ENCODE measurements at regions not wholly inside any gene's neighbourhood (a gene's known extent, or its start where the extent isn't known, plus 50 kb on each side); places are given as distances from the start of the nearest gene placed in this dataset.

DNA sequence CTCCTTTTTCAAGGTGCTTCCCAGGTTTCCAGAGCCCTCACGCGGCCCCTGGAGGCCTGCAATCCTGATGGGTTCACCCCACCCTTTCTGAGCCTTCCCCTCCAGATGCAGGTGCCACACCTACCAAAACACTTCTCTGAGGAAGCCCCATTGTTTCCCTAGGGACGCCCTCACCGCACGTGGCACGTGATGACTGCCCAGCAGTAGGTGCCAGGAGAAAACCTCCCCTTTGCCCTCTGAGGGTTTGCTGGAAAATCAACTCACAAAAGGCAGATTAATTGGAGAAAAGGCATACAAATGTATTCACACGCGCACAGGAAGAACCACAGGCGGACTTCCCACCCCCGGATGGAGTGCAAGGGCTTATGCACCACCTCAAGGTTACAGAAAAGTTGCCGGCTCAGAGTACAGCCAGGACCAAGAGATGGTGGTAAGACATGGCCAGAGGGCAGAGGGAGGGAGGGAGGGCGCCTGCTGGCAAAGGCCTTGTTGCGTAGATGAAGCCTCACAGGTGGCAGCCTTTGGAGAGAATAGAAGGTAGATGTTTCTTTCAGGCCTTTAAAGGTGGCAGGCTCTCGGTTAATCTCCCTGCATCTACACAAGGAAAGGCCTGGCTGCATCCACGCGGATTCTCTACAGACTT lies 269.4 kb upstream of the RAB6C start:
- DNase-seq: no peak

DNA sequence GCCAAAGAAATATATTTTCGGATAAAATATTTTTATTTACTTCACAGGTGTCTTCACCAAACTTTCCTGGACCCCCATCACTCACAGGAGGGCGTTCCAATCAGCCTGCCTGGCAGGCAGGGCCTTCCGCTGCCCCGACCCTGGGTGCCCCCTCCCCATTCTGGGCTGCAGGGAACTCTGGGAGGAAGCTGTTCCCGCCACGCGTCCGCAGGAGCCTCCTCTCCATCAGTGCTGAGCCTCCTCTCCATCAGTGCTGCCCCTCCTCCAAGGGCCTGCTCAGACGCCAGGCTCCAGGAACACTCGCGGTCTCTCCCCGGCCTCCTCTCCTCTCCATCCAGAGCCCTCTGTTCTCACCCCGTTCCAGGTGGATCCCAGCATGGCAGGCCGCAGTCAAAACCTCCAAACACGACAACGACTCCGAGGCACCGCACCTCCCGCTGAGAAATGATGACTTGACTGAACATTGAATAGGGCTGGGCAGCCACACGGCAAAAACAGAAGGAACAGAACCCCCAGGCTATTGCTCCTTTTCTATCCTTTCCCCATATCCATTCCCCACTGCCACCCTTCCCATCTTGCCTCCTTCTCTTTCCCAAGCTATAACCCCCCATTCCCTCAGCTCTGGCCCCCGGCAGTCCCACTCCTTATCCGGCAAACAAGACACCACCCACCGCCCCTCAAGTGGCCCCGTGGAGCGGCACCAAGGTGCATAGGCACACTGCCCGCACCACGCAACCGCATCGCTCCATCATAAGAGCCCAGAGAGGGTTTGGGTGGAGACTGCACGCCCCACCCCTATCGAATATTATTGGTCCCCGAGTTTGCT lies 268.6 kb upstream of the RAB6C start:
- DNase-seq: no peak

DNA sequence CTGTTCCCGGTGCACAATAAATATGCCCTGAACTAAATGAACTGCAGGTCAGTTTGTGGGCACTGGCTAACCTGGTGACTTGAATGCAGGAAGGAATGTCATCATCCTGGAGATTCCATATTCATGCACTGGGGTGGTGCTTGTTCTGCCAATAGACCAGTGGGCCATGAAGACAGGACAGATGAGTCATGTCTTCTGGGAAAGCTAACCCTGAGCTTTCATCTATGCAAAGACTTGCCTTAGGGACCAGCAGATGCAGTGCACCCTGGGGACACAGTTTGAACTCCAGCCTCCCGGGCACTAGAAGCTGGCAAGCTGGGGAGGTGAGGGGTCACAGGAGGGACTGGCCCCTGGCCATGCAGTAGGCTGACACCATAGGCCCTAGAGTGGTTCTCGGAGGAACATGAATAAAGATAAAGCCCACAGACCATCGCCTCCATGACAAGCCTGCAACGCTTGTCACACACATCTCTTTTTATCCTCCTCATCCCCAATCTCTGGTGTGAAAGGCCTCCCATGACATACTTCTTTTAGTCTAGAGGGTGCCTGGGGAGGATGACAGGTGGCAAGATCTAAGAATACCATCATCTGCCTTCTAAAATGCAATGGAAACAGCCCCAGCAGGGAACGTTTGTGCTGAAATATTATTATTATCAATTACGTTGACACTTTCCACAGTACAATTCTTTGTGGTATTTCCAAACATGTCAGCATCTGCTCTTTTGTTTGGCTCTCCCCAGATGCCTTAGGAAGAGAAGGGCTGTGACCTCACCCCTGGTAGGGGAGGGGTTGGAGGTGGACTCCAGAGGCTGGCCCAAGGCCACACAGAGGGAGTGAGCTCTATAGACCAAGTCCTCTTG lies 267.4 kb upstream of the RAB6C start:
- no peak for DNase-seq

DNA sequence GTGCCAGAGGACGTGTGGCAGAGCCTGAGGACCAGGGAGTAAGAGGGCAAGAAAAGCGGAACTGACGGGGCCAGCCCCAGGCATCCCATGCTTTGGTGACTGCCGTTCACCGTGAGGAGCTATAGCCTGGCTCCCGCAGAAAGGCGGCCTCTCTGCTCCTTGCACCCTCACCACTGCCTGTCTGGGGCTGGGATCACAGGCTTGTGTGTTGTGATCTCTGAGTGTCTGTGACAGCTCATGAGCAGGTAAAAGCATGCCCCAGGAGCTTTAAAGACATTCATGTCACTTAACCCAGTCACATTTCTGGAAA lies 266.8 kb upstream of the RAB6C start:
- no peak for DNase-seq

DNA sequence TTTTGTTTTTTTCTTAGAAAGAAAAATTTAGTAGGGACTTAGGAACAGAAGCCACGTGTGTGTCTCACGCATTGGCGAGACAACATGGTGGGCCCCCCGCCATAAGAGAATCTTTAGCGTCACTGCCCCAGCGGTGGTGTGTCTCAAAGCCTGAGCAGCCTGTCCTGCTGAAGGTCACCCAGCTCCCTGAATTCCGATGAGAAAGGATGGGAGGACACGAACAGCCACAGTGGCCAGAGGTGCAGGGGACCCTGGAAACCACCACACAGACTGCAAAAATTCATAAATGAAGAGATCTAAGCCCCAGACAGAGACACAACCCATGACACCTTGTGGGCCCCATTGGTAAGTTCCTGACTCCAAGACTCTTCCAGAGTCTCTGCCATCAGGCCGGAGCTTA lies 266.1 kb upstream of the RAB6C start:
- no peak for DNase-seq

DNA sequence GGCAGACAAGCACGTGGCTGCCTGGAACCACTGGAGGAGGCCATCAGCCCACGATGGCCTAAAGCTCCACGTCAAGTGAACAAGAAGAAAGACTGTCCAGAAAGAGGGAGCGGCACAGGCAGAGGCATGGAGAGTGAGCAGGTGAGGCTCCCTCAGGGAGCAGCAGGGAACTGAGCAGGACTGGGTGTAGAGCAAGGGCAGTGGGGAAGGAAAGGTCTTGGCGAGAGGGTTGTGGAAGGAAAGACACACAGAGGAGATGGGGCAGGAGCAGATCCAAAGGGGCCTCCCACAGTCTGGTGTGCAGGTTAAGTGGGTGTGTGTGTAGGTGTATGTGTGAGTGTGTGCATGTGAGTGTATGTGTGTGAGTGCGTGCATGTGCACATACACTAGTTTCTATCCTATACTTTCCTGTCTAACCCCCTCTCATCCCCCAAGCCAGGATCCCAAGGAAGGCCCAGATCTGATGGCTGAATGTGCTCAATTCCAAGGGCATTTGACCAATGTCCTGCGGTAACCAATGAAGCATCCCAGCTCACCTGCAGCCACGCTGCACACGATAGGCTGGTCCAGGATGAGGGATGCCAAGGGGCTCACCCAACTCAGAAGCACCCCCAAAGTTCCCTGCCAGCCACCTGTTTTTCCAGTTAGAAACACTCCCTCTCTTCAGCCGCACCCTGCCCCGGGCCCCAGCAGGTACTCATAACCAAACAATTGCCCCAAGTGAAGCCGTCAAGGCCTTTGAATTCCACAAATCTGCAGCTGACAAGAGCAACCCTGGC lies 262.5 kb upstream of the RAB6C start:
- no peak for DNase-seq

DNA sequence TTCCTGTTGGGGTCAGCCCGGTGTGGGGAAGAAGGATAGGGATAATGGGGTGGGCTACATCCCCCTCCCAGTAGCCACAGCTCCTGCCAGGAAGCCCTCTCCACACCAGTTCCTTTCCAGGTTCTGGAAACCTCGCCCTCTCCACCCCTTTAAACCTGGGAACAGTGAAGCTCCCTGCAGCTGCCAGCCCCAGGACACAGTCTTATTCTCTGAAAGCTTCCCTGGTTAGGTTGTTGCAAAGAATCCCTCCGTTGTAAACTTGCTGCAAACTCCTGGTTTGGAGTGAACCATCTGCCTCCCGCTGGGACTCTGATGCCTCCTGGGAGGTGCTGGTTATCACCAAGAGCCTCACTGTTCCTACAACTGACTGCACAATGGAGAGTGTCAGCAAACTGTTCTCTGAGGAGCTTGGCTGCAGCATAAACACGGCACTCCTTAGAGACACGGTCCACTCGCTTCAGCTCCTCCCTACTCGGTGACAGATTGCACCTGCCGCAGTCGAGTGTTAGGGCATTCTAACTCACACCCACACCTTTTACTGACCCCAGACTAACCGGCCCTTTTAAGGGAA lies 261.8 kb upstream of the RAB6C start:
- no peak for DNase-seq

DNA sequence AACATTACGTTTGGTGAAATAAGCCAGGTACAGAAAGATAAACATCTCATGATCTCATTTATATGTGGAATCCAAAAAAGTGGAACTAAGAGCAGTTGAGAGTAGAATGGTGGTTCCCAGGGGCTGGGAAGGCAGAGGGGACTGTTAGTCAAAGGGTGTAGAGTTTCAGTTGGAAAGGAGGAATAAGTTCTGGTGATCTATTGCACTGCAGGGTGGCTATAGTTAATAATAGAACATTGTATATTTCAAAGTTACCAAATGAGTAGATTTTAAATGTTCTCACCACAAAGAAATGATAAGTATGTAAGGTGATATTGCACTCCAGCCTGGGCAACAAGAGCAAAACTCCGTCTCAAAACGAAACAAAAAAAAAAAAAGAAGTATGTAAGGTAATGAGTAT lies 260.1 kb upstream of the RAB6C start:
- DNase-seq: no peak

DNA sequence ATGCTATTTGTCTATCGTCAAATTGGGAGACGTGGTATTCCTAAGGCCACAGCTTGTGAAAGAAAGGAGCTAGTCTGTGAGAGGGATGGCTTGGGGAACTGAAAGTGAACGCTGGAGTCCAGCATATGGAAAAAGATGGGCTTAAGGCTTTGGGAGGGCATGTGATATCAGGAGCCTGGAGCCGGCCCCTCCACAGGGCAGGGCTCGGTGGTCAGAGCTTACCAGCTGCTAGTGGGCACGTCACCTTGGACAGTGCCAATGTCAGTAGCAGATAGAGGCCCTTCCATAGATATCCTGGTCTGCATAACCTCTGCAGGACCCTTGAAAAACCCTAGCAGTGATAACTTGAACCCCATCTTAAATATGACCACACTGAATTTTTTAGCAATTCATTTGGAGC lies 259.1 kb upstream of the RAB6C start:
- no peak for DNase-seq

DNA sequence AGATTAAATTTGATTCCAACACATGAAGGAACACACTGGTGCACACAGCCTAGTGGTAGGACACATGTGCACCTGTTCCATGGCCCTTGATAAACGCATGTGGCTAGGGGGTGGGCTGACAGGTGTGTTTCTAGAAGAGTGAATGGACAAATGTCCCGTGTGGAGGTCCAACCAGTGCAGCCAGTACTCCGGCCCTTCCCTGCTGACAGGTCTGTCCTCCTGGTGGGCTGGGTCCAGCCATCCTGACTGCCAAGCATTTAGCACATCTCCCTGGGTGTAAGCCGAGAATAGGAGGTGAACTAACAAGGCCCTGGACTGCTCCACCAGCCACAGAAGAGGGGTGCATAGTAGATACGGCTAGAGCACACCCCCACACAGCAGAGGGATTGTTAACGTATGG lies 258.7 kb upstream of the RAB6C start:
- no peak for DNase-seq

DNA sequence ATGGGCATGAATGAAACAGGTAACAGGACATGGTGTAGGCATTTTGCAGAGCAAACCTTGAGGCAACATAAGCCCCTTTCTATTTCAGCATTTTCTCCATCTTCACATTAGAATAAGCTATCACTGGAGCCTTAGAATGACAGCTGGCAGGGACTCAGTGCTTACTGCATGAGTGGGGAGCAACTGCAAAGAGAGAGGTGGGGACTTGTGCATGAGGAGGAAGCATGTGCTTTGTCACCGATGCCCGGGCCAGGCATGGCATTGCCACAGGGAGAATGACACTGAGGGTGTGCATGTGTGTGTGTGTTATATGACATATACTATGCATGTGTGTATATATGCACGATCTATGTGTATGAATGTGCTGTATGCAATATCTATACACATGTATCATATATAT lies 258.2 kb upstream of the RAB6C start:
- DNase-seq: no peak

DNA sequence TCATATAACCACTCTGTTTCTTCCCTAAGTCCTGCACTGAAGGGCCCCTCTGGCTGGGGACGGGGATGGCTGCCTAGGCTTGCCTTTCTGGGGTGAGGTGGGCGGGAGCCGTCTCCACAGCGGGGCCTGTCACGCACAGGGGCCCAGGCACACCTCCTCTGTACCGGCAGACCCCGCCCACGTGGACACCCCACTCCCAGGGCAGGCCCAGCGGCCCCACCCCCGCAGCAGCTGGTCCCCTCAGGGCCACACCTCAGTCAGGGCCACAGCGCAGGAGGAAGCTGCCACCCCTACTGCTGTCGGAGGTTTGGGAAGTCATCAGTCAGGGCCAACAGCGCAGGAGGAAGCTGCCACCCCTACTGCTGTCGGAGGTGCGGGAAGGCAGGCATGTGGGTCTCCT lies 257.6 kb upstream of the RAB6C start:
- no peak for DNase-seq

DNA sequence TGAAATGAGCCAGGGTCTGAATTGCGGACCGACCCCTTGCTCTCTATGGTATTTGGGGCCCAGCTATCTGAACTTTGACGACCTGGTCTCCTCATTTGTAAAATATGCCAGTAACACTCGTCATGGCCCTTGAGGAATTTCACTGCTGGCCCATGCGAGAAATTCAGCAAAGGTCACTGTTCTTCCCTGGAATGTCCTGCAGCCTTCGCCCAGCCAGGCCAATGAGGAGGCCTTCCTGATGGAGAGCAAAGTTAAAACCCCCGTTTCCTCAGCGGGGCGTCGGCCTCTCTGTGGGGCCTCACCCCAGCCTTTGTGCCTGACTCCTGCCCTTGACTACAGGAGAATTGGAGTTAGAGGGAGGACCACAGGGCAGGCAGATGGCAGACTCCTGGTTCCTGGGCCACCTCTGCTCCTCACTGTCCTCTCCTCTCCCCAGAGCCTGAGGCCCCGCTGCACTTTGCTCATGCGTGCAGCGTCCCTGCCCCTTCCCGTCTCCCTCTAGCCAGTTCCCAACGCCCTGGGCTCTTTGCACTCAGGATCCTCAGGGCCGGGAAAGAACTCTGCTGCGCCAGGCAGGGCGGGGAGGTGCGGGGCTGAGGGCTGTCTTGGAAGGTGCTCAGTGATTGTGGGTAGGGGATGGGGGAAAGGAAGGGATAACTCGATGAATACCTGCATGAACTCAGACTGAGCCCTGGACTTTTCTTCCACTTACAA lies 257.0 kb upstream of the RAB6C start:
- no peak for DNase-seq

DNA sequence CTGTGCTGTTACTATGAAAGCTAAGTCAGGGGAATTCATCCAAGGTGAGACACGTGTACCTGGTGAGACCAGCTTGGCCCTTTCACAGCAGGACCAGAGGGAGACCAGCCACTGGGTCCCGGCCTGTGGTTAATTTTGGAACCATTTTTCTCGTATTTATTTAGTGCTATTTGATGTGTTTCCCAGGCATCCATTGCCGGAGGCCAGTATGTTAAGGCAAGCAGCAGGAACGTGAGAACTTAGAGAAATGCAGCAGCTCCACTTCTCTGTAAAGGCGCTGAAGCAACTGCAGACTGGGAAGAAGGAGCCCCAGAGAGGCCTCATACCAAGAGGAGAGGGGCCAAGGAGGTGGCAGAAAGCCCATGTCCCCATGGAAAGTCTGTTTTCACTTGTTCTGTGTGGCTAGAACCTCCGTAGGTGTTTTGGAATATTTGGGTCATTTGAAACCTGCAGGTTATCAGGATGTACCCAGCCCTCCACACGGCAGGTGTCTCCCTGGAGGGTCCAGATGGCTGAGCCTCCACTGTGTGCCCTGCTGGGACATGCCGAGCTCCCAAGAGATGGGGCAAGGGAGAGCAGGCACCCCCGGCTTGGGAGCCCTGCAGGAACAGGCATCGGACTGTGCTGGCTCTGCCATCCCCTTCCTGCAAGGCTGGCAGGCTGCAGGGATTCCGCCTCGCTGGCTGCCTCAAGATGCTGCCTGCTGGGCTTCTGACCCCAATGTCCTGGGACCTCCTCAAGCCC lies 256.0 kb upstream of the RAB6C start:
- no peak for DNase-seq

DNA sequence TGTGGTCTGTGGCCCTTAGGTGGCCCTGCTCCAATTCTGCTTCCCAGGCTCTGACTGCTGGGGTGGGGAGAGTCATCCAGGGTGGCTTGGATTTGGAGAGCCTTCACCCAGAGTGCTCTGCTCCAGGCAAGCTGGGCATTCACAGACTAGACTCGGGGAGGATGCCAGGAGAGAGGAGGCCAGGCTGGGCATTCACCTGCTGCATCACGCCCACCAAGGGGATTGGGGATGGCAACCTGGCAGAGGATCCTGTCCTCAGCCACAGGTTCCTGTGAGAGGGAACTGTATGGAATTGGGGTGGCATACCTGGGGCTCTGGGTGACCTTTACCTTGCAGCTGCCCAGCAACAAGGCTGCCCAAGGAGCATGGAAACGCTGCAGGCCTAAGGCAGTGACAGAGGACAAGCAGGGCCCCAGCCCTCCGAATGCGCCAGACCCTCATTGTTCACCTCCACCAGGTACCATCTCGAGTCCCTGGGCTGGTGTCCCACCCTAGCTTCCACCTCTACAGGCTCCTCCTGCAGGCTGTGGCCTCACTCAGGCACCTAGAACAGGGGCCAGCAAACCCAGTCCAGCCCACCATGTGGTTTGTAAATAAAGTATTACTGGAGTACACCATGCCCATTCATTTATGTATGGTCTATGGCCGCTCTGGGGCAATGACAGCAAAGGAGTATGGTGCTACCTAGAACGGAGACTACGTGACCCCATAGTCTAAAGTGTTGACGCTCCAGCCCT lies 255.3 kb upstream of the RAB6C start:
- DNase-seq: no peak

DNA sequence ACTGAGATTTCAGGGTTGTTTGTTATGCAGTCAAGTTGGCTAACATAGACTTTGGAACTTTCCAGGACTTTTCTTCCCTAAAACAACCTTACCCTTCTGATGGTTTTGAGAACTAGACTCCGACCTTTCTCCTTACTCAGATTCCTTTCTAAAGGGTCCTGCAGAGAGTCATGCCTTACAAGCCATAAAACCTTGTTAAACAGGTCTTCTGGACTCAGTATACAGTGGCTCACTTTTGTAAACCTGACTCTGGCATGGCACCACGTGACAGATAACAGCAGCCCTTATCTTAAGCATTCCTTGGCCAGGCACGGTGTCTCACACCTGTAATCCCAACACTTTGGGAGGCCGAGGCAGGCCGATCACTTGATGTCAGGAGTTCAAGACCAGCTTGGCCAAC lies 253.2 kb upstream of the RAB6C start:
- DNase-seq: no peak

DNA sequence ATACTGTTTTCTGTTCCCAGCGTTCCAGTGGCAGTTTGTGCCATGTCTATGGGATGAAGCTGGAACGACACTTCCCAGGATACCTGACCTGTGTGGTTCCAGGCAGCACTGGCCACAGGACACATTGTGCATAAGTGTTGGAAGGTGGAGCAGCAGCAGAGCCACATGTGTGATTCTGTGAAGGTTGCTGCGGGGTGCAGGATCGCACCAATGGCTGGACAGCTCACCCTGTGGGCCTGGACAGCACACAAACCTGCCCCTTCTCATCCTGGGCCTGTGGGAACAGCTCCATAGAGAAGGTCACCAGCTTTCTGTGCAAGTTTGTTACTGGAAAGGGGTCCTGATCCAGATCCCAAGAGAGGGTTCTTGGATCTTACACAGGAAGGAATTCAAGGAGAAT lies 252.2 kb upstream of the RAB6C start:
- no peak for DNase-seq

DNA sequence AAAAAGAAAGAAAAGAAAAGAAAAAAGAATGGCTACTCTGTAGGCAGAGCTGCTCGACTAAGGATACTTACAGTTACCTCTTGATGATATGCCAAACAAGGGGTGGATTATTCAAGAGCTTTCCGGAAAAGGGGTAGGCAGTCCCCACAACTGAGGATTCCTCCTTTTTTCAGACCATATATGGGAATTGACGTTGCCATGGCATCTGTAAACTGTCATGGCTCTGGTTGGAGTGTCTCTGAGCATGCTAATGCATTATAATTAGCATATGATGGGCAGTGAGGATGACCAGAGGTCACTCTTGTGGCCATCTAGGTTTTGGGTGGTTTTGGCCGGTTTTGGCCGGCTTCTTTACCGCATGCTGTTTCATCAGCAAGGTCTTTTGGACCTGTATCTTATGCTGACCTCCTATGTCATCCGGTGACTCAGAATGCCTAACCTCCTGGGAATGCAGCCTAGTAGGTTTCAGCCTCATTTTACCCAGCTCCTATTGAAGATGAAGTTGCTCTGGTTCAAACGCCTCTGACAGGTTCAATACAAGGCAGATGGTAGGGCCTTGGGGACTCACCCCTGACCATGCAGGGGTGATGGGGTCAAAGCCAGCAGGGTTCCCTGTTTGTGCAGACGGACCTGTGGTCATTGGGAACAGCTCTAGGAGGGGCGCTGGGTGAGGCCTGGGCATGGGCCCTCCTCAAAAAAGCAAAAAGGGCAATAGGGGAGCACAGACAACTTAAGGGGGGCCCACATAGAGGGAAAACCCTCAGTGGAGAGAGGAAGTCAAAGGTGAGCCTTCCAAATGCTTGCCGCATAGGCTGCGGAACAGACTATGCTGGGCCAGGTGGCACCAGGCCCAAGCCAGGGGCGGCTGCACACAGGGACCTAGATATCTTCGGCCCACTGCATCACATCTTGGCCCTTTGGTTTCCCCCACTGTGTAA lies 251.2 kb upstream of the RAB6C start:
- DNase-seq: no peak

DNA sequence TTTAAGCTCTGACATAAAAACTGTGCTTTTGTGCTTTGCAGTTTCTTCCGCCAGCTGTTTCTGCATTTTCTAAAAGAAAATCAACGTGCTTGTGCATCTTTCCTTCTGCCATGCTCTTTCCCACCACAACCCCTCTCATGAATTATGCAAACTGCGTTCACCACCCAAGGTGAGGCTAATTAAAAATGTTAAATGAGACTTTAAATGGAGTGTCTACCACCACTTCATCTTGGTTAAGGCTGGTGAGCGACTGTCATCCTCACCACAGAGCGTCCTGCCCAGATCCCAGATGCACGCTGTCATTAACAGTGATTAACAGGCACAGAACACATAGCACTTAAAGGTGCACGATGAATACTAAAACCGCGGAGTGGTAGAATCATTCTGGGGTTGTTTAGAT lies 250.5 kb upstream of the RAB6C start:
- DNase-seq: no peak

DNA sequence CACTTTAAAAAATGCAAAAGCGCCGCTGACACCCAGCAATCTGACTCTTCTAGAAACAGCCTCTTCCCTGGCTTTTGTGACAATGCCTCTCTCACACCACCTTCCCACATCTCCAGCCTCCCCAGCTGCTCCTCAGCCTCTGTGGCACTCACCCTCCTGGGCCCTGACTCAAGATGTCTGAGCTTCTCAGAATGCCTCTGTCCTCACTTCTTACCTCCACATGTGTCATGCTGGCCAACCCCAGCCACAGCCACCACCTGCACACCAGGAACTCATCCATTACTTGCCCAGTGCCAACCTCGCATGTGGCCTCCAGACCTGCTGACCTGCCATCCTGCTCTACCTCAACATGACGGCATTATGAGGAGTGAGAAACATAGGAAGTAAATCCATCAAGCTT lies 249.8 kb upstream of the RAB6C start:
- DNase-seq: no peak

Data from cerebellar nuclear complex (tissue), 1 donor.